ENCODE measurements at regions not wholly inside any gene's neighbourhood (a gene's known extent, or its start where the extent isn't known, plus 50 kb on each side); places are given as distances from the start of the nearest gene placed in this dataset.
A peak's percentile ranks its signal among the peaks of the same experiment; 100 is the strongest.

GRCh38 chr20:52365688-52366087, 174.1 kb upstream of the ZFP64 start:
- in situ Hi-C loops (cut with HindIII; ENCODE audit: extremely low pct_ligation_motif_present, low pct_unique_long_range_greater_than_20kb) (no loop called here), intact Hi-C loops (cut with micrococcal nuclease; ENCODE audit: unreplicated experiment) (no loop called here)
- Histone ChIP-seq H3K9ac (ENCODE audit: insufficient read depth, low read depth, low read length) (no peak overlapping the region), H3K79me2 (ENCODE audit: insufficient read depth, low read length) (no peaks in the 10 kb centered on the region), H3K9me3 (ENCODE audit: low read length) (no peaks in the 10 kb centered on the region), H3K4me2 (ENCODE audit: low read depth, low read length) (no peak overlapping the region), H3K27me3 (ENCODE audit: control insufficient read depth in 1 of 2, insufficient read depth in 2 of 2, low read length in 2 of 2) (no peaks in the 10 kb centered on the region), H3K36me3 (replicated peaks in 1 of 2; ENCODE audit: control insufficient read depth in 1 of 2, insufficient read depth in 2 of 2, low read length in 2 of 2) (no peaks in the 10 kb centered on the region), H4K20me1 (ENCODE audit: insufficient read depth, low read length) (no peaks in the 10 kb centered on the region), H3K4me1 (ENCODE audit: insufficient read depth, low read length) (no peaks in the 10 kb centered on the region), H2AFZ (ENCODE audit: low read length) (no peak overlapping the region), H3K27ac (ENCODE audit: extremely low read length, insufficient read depth, low read length) (no peak overlapping the region), H3K4me3 (replicated peaks in 1 of 3; ENCODE audit: insufficient read depth in 1 of 3, low read depth in 2 of 3, low read length in 3 of 3) (no peak overlapping the region)
- POLR2A ChIA-PET, result no interaction called here
- no TSS peak for BruUV-seq (replicated peaks)
- no peak for DNase-seq (ENCODE audit: low spot score)
- TF ChIP-seq ZBTB40 (IDR thresholded peaks at IDR 0.05), result no peak; the same call in 1 of the 2 replicates
- peak; percentile 95 for TF ChIP-seq ZBTB40 (CRISPR knock-in tag; IDR thresholded peaks at IDR 0.05)
- TF ChIP-seq ZNF432 (CRISPR knock-in tag; IDR thresholded peaks at IDR 0.05; ENCODE audit: borderline replicate concordance), result no peak
- FAIRE-seq, result no peak
- CTCF ChIA-PET (ENCODE audit: low intra/inter-chr PET ratio, low total read pairs), result no interaction called here
- 50% methylated on average over 7 of the region's 7 CpGs for WGBS (ENCODE audit: low lambda C conversion rate)
- ATAC-seq, result no peak
